ENCODE measurements at regions not wholly inside any gene's neighbourhood (a gene's known extent, or its start where the extent isn't known, plus 50 kb on each side); places are given as distances from the start of the nearest gene placed in this dataset.

DNA sequence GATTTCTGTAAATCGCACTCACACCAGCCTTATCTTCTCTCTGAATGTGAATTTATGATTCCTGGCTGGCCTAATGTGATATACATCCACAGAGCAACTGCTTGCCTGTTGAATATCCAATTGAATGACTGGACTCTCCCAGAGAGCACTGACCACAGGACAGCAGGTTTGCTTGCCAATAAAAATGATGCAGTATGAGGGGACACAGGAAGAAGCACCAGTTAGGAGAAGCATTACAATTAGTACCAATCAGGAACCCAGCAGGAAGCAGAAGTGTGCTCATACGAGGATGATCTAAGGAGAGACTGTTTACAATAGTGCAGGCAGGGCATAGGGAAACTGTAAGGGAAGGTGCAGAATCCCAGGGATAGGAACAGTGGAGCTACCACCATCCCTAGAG, 127.2 kb upstream of the ZNF366 start:
- intact Hi-C loops (cut with DNase I), result no loop called here
- TF ChIP-seq, protein P1, sequence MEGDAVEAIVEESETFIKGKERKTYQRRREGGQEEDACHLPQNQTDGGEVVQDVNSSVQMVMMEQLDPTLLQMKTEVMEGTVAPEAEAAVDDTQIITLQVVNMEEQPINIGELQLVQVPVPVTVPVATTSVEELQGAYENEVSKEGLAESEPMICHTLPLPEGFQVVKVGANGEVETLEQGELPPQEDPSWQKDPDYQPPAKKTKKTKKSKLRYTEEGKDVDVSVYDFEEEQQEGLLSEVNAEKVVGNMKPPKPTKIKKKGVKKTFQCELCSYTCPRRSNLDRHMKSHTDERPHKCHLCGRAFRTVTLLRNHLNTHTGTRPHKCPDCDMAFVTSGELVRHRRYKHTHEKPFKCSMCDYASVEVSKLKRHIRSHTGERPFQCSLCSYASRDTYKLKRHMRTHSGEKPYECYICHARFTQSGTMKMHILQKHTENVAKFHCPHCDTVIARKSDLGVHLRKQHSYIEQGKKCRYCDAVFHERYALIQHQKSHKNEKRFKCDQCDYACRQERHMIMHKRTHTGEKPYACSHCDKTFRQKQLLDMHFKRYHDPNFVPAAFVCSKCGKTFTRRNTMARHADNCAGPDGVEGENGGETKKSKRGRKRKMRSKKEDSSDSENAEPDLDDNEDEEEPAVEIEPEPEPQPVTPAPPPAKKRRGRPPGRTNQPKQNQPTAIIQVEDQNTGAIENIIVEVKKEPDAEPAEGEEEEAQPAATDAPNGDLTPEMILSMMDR (IDR thresholded peaks at IDR 0.05), result no peak
- TF ChIP-seq POLR2A (IDR thresholded peaks at IDR 0.05), result no peak

DNA sequence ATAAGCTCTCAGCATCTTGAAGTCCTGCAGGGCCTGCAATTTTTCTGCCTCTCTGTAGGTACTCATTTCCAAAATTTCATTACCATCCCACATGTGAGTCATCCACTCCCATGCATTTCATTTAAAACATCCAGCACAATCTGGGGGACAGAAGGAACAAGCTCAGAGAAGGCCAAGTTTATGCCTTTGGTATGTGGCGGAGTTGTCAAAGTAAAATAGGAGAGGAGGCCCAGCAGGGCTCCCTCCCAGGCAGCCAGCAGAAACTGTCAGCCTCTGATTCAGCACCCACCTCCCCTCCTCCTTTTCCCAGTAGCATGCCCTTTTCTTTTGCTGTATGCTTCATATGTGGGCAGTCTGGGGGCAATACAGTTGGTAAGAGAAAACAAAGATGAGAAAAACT, 126.4 kb upstream of the ZNF366 start:
- no peak for ATAC-seq
- no peak for DNase-seq
- Histone ChIP-seq H3K27me3 (no peaks in the 10 kb centered on the region), H3K4me1 (no peaks in the 10 kb centered on the region), H3K4me3 (no peak overlapping the region), H3K27ac (no peak overlapping the region), H3K9me3 (no peaks in the 10 kb centered on the region), H3K36me3 (no peaks in the 10 kb centered on the region)
- WGBS (ENCODE audit: insufficient coverage, low coverage, low lambda C conversion rate, missing lambda C conversion rate), result 80% methylated on average over 1 of the region's 1 CpG
- TF ChIP-seq POLR2A (IDR thresholded peaks at IDR 0.05), result no peak
- TF ChIP-seq, protein P1 (IDR thresholded peaks at IDR 0.05), result no peak
- intact Hi-C loops (cut with DNase I), result no loop called here

More for the DNA sequence above, 127.2 kb upstream of the ZNF366 start:
- Histone ChIP-seq H3K4me1 (no peaks in the 10 kb centered on the region), H3K27ac (no peak overlapping the region), H3K4me3 (no peak overlapping the region), H3K27me3 (no peaks in the 10 kb centered on the region), H3K9me3 (no peaks in the 10 kb centered on the region), H3K36me3 (no peaks in the 10 kb centered on the region)
- DNase-seq (no peak), ATAC-seq (no peak)
- 38% methylated on average over 2 of the region's 2 CpGs for WGBS (ENCODE audit: insufficient coverage, low coverage, low lambda C conversion rate, missing lambda C conversion rate)

DNA sequence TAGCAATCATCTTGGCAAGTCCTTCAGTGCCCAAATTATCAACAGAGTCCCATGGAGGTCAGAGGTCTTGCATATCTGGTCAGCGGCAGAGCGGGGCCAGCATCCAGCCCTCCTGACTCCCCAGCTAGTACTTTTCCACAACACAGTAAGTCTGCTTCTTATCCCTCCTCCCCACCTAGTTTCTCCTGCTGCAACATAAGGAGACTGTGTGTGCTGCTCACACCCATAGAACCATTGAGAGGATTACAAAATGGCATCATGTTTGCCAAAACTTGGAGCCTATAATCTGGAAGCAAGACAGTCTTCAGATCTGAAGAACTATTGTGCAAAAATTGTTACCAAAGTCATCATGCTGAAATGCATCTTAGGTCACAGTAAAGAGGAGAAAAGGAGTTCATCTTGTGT, 125.8 kb upstream of the ZNF366 start:
- Histone ChIP-seq H3K27ac (no peak overlapping the region), H3K36me3 (no peaks in the 10 kb centered on the region), H3K27me3 (no peaks in the 10 kb centered on the region), H3K4me1 (no peaks in the 10 kb centered on the region), H3K4me3 (no peak overlapping the region), H3K9me3 (no peaks in the 10 kb centered on the region)
- WGBS (ENCODE audit: insufficient coverage, low coverage, low lambda C conversion rate, missing lambda C conversion rate), result 100% methylated on average over 2 of the region's 2 CpGs
- DNase-seq, result no peak
- TF ChIP-seq, protein P1 (IDR thresholded peaks at IDR 0.05), result no peak
- TF ChIP-seq POLR2A (IDR thresholded peaks at IDR 0.05), result no peak
- ATAC-seq, result no peak
- intact Hi-C loops (cut with DNase I), result no loop called here

DNA sequence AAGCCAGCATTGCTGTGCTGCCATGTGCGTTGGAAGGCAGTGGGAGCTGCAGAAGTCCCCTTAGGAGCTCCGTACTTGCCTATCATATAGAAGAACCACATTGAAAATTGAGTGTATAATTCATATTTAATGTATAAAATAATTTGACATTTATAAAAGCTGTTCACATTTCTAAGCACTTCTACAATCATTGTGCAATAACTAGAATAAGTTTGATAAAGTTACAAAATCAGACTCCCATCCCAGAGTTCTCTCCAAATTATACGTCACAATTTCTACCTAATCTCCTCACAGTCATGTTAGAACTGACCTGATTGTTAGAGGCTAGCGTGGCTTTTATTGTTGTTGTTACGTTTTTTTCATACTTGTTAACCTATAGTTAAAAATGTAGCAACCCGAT, 123.5 kb upstream of the ZNF366 start:
- Histone ChIP-seq H3K27ac (no peak overlapping the region), H3K9me3 (no peaks in the 10 kb centered on the region), H3K4me1 (no peaks in the 10 kb centered on the region), H3K27me3 (no peaks in the 10 kb centered on the region), H3K36me3 (no peaks in the 10 kb centered on the region), H3K4me3 (no peak overlapping the region)
- intact Hi-C loops (cut with DNase I), result no loop called here
- ATAC-seq, result no peak
- no peak for DNase-seq
- 63% methylated on average over 6 of the region's 6 CpGs for WGBS (ENCODE audit: insufficient coverage, low coverage, low lambda C conversion rate, missing lambda C conversion rate)
- TF ChIP-seq POLR2A (IDR thresholded peaks at IDR 0.05), result no peak
- TF ChIP-seq, protein P1 (IDR thresholded peaks at IDR 0.05), result no peak

DNA sequence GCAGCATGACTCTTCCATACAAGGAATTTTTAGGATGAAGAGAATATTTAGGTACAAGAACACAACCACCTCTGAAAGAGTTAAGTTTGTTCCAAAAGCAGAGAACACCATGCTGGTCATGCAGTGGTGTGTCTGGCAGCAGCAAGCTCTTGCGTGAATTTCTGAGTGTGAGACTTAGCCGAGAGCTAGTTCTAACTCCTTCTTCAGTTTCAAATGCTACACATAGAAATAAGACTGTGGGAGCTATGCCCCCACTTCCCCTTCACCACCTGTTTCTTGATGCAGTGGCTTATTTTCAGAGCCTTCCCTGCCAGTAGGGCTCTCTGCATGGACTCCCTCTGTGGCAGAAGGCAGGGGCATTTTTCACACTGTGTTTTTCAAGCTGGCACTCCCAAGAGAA, 122.9 kb upstream of the ZNF366 start:
- no peaks in the 10 kb centered on the region for H3K4me1 ChIP-seq
- 43% methylated on average over 1 of the region's 2 CpGs for WGBS (ENCODE audit: insufficient coverage, low coverage, low lambda C conversion rate, missing lambda C conversion rate)
- DNase-seq (no peak), ATAC-seq (no peak)
- H3K4me3 ChIP-seq, result no peak overlapping the region
- no peaks in the 10 kb centered on the region for H3K27me3 ChIP-seq
- intact Hi-C loops (cut with DNase I), result no loop called here
- no peaks in the 10 kb centered on the region for H3K9me3 ChIP-seq
- H3K36me3 ChIP-seq, result no peaks in the 10 kb centered on the region
- no peak for TF ChIP-seq POLR2A (IDR thresholded peaks at IDR 0.05)
- TF ChIP-seq, protein P1 (IDR thresholded peaks at IDR 0.05), result no peak
- no peak overlapping the region for H3K27ac ChIP-seq

Measured in right lobe of liver (tissue), 6 donors.